RWPE2 (cell line): ENCODE measurements at regions not wholly inside any gene's neighbourhood (a gene's known extent, or its start where the extent isn't known, plus 50 kb on each side); places are given as distances from the start of the nearest gene placed in this dataset.

Experiments used
- ATAC-seq: fragments of 200-7000 bp; cut with Tn5 transposase; 3 replicates; pipeline ENCODE4 v1.9.1; 2021; ENCODE audit warnings: low read depth
- DNase-seq: peaks from one replicate; pipeline ENCODE4 v3.0.0-alpha.2; 2020; ENCODE audit warnings: low spot score
- H3K27ac ChIP-seq: fragments of 450-650 bp; 2 replicates; pipeline ENCODE4 v1.5.1; 2017; ENCODE audit warnings: mild to moderate bottlenecking; ENCODE audit not compliant: poor library complexity, severe bottlenecking
- H3K27me3 ChIP-seq: fragments of 250-450 bp; sonication (Bioruptor Pico); 2 replicates; pipeline ENCODE4 v1.5.1; 2021; ENCODE audit warnings: mild to moderate bottlenecking, moderate library complexity; ENCODE audit not compliant: insufficient read depth, poor library complexity, severe bottlenecking
- H3K36me3 ChIP-seq: fragments of 250-450 bp; sonication (Bioruptor Pico); 2 replicates; pipeline ENCODE4 v1.5.1; 2020; ENCODE audit warnings: low read depth, mild to moderate bottlenecking, moderate library complexity
- H3K4me1 ChIP-seq: fragments of 250-450 bp; sonication (Bioruptor Pico); 2 replicates; pipeline ENCODE4 v1.5.1; 2021; ENCODE audit warnings: mild to moderate bottlenecking, moderate library complexity; ENCODE audit not compliant: insufficient read depth, poor library complexity, severe bottlenecking
- H3K4me3 ChIP-seq: fragments of 250-450 bp; sonication (Bioruptor Pico); 2 replicates; pipeline ENCODE4 v1.5.1; 2021; ENCODE audit warnings: mild to moderate bottlenecking, moderate library complexity; ENCODE audit not compliant: severe bottlenecking
- H3K9me3 ChIP-seq: fragments of 250-450 bp; sonication (Bioruptor Pico); 2 replicates; pipeline ENCODE4 v1.5.1; 2021; ENCODE audit warnings: mild to moderate bottlenecking, moderate library complexity; ENCODE audit not compliant: severe bottlenecking
- TF ChIP-seq, protein P1 (sequence below): fragments of 450-650 bp; IDR thresholded peaks from one replicate; pipeline ENCODE4 v1.5.1; 2017; ENCODE audit warnings: mild to moderate bottlenecking, moderate library complexity; ENCODE audit not compliant: poor library complexity, severe bottlenecking

DNA sequence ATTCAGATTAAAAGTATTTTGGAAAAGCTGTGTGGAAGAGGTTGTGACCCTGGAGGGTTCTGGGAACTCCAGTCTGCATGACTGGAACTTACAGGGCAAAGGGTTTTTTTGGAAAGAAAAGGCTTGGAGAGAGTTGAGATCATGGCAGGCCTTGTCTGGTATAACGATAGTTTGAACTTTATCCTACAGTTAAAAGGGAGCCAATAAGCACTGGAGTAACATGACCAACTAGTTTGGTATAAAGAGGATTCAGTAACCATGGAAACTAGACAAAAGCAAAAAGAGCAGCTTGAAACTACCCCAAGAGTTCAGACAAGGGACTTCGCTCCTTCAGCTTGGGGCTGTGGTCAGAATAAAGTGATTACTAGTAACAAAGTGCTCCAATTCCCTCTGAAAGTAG, 151.2 kb upstream of the TMCO5A start:
- Histone ChIP-seq H3K36me3 (no peaks in the 10 kb centered on the region), H3K4me3 (no peak overlapping the region), H3K9me3 (no peaks in the 10 kb centered on the region), H3K27me3 (no peaks in the 10 kb centered on the region), H3K4me1 (no peaks in the 10 kb centered on the region), H3K27ac (no peak overlapping the region)
- no peak for ATAC-seq
- TF ChIP-seq, protein P1, sequence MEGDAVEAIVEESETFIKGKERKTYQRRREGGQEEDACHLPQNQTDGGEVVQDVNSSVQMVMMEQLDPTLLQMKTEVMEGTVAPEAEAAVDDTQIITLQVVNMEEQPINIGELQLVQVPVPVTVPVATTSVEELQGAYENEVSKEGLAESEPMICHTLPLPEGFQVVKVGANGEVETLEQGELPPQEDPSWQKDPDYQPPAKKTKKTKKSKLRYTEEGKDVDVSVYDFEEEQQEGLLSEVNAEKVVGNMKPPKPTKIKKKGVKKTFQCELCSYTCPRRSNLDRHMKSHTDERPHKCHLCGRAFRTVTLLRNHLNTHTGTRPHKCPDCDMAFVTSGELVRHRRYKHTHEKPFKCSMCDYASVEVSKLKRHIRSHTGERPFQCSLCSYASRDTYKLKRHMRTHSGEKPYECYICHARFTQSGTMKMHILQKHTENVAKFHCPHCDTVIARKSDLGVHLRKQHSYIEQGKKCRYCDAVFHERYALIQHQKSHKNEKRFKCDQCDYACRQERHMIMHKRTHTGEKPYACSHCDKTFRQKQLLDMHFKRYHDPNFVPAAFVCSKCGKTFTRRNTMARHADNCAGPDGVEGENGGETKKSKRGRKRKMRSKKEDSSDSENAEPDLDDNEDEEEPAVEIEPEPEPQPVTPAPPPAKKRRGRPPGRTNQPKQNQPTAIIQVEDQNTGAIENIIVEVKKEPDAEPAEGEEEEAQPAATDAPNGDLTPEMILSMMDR, result no peak
- no peak for DNase-seq

DNA sequence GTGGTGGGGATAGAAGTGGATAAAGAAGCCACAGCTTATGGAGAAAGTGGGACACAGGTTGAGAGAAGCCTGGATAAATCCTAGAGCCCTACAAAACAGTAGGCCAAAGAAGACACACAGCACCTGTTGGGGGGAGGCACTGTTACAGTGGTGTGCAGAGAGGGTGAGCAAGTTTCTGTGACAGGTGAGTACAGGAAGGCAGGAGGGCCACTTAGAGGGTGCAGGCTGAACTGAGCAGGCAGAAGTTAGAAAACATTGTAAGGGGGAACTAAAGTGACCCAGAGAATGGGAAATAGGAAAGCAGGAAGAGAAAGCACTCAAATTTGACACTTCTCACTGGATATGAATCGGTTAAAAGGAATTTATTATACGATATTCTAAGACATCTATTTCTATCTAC, 146.1 kb upstream of the TMCO5A start:
- Histone ChIP-seq H3K9me3 (no peaks in the 10 kb centered on the region), H3K4me3 (no peak overlapping the region), H3K27me3 (peaks cover under 1% of the 10 kb centered on the region), H3K36me3 (no peaks in the 10 kb centered on the region), H3K27ac (no peak overlapping the region), H3K4me1 (peaks cover 11% of the 10 kb centered on the region)
- TF ChIP-seq, protein P1, result no peak
- no peak for ATAC-seq
- DNase-seq, result no peak

DNA sequence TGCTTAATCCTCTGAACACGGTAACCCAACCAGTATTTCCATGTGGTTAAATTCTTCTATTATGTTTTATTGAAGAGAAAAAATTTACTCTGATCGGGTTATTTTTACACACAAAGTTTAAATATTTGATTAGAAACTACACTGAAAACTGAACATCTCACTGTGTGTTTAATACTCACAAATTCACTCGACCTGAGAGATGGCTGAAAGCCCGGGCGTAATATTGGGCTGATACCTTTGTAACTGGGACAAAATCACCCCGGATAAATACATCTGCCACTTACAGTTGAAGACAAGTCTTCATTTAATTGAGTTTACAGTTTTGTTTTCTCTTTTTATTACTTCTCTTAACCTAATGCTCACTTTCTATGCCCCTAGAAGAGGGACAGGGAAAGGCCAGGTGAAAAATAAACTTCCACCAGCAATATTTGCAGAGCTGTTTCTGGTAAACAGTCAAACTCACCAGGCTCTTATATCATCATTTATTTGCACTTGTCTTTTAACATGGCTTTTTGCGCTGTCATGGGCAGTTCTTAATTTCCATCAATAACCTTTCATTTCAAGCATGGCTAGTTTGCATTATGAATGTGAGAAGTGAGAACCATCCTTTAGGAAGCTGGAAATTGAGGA, 145.6 kb upstream of the TMCO5A start:
- ATAC-seq (no peak), DNase-seq (no peak)
- H3K9me3 ChIP-seq, result no peaks in the 10 kb centered on the region
- TF ChIP-seq, protein P1, result no peak
- no peak overlapping the region for H3K4me3 ChIP-seq
- H3K27ac ChIP-seq, result no peak overlapping the region
- no peaks in the 10 kb centered on the region for H3K36me3 ChIP-seq
- H3K27me3 ChIP-seq, result peaks cover 5% of the 10 kb centered on the region
- peaks cover 11% of the 10 kb centered on the region for H3K4me1 ChIP-seq

GRCh38 chr15:37789397-37789786, 145.0 kb upstream of the TMCO5A start:
- no peak for DNase-seq
- Histone ChIP-seq H3K4me1 (peaks cover 11% of the 10 kb centered on the region), H3K9me3 (no peaks in the 10 kb centered on the region), H3K36me3 (no peaks in the 10 kb centered on the region), H3K27ac (peak overlapping the region; percentile 4), H3K27me3 (peaks cover 6% of the 10 kb centered on the region), H3K4me3 (no peak overlapping the region)
- TF ChIP-seq, protein P1, result peak; percentile 5
- ATAC-seq, result no peak

GRCh38 chr15:37789881-37790280, 144.6 kb upstream of the TMCO5A start:
- Histone ChIP-seq H3K36me3 (no peaks in the 10 kb centered on the region), H3K27me3 (peaks cover 9% of the 10 kb centered on the region), H3K9me3 (no peaks in the 10 kb centered on the region), H3K4me3 (no peak overlapping the region), H3K4me1 (peaks cover 11% of the 10 kb centered on the region), H3K27ac (peak overlapping the region; percentile 4)
- ATAC-seq, result peak; percentile 98
- no peak for DNase-seq
- TF ChIP-seq, protein P1, result no peak
